SK-N-SH (cell line): ENCODE measurements at regions not wholly inside any gene's neighbourhood (a gene's known extent, or its start where the extent isn't known, plus 50 kb on each side); places are given as distances from the start of the nearest gene placed in this dataset.

Experiments used
- CTCF ChIA-PET: fragments of 300-600, 350-600 bp; formaldehyde crosslinking; extraction: SDS; loops from one replicate; lab custom pipeline; 2021; lab: Yijun Ruan, JAX
- POLR2A ChIA-PET: fragments of 350-600 bp; sonication (Branson Sonifier 250); formaldehyde crosslinking; extraction: SDS; loops from one replicate; lab custom pipeline; 2020; ENCODE audit warnings: antibody characterized with exemption, inconsistent platforms; lab: Yijun Ruan, JAX
- DNase-seq: peaks from one replicate; pipeline ENCODE4 v3.0.0; 2012
- H2AFZ ChIP-seq: fragments of 200-600 bp; sonication (generic); 2 replicates; pipeline ENCODE4 v1.8.1; 2016; ENCODE audit warnings: antibody characterized with exemption, mild to moderate bottlenecking, low read depth
- H3F3A ChIP-seq: fragments of 200-600 bp; sonication (generic); replicated peaks from 2 replicates; pipeline ENCODE3; 2016; ENCODE audit warnings: antibody characterized with exemption, mild to moderate bottlenecking; ENCODE audit not compliant: insufficient read depth
- H3K27ac ChIP-seq, 2 experiments: fragments of 200-500 bp in 1 of 2; fragments of 200-600 bp in 1 of 2; sonication (Bioruptor generic) in 1 of 2; sonication (generic), shearing (Covaris generic) in 1 of 2; 2 replicates each; pipeline versions ENCODE4 v1.5.1 to v1.6.1; 2014 to 2016; ENCODE audit warnings: low read depth in 2 of 2, inconsistent platforms in 1 of 2, low read length in 1 of 2, mild to moderate bottlenecking in 1 of 2, mixed read lengths in 1 of 2
- H3K27me3 ChIP-seq: fragments of 200-600 bp; sonication (generic), shearing (Covaris generic); 2 replicates; pipeline ENCODE4 v1.6.1; 2016; ENCODE audit warnings: mixed run types; ENCODE audit not compliant: insufficient read depth
- H3K36me3 ChIP-seq, 2 experiments: fragments of 200-500 bp in 1 of 2; fragments of 200-600 bp in 1 of 2; sonication (Bioruptor generic) in 1 of 2; sonication (generic) in 1 of 2; replicated peaks in 1 of 2; 2 replicates each; pipeline versions ENCODE3 to v1.5.1; 2014 to 2016; ENCODE audit warnings: low read length in 1 of 2, mild to moderate bottlenecking in 1 of 2; ENCODE audit not compliant: insufficient read depth in 2 of 2, control insufficient read depth in 1 of 2
- H3K4me1 ChIP-seq, 2 experiments: fragments of 200-500 bp in 1 of 2; fragments of 200-600 bp in 1 of 2; sonication (Bioruptor generic) in 1 of 2; sonication (generic), shearing (Covaris generic) in 1 of 2; 2 replicates each; pipeline versions ENCODE4 v1.5.1 to v1.6.1; 2014 to 2016; ENCODE audit warnings: low read depth in 1 of 2, low read length in 1 of 2, mixed run types in 1 of 2; ENCODE audit not compliant: insufficient read depth in 2 of 2, control insufficient read depth in 1 of 2
- H3K4me2 ChIP-seq: fragments of 200-600 bp; sonication (generic), shearing (Covaris generic); 2 replicates; pipeline ENCODE4 v1.6.1; 2017; ENCODE audit warnings: mixed run types
- H3K4me3 ChIP-seq, 2 experiments: fragments of 200-500 bp in 1 of 2; fragments of 200-600 bp in 1 of 2; sonication (Bioruptor generic) in 1 of 2; sonication (generic), shearing (Covaris generic) in 1 of 2; 2 replicates each; pipeline versions ENCODE4 v1.5.1 to v1.8.1; 2014 to 2016; ENCODE audit warnings: low read depth in 2 of 2, inconsistent platforms in 1 of 2, low read length in 1 of 2, mild to moderate bottlenecking in 1 of 2, mixed read lengths in 1 of 2, moderate library complexity in 1 of 2
- H3K79me2 ChIP-seq: fragments of 200-600 bp; sonication (generic); 2 replicates; pipeline ENCODE4 v1.8.1; 2017; ENCODE audit warnings: mild to moderate bottlenecking; ENCODE audit not compliant: insufficient read depth
- H3K9ac ChIP-seq: fragments of 200-600 bp; sonication (generic); 2 replicates; pipeline ENCODE4 v1.6.1; 2017; ENCODE audit warnings: mixed run types
- H3K9me2 ChIP-seq: fragments of 200-600 bp; sonication (generic); 2 replicates; pipeline ENCODE4 v1.6.1; 2017; ENCODE audit warnings: mixed run types
- H3K9me3 ChIP-seq: fragments of 200-600 bp; sonication (generic); 2 replicates; pipeline ENCODE4 v1.6.1; 2017; ENCODE audit warnings: mixed run types, mild to moderate bottlenecking, moderate library complexity
- H4K20me1 ChIP-seq: fragments of 200-600 bp; sonication (generic); 2 replicates; pipeline ENCODE4 v1.6.1; 2017; ENCODE audit warnings: mild to moderate bottlenecking, mixed run types; ENCODE audit not compliant: insufficient read depth
- CHD2 ChIP-seq: fragments of 150-350 bp; IDR thresholded peaks from 2 replicates; pipeline ENCODE4 v1.6.1; 2018; ENCODE audit warnings: low read length; ENCODE audit not compliant: partially characterized antibody
- EZH2phosphoT487 ChIP-seq: fragments of 200-600 bp; sonication (generic); IDR thresholded peaks from 2 replicates; pipeline ENCODE4 v1.6.1; 2017; ENCODE audit warnings: low read depth, mixed run types, mild to moderate bottlenecking, antibody characterized with exemption, moderate library complexity, borderline replicate concordance
- GABPA ChIP-seq: IDR thresholded peaks from 2 replicates; pipeline ENCODE4 v1.4.0; 2012; ENCODE audit warnings: low read depth, mild to moderate bottlenecking
- IRF3 ChIP-seq: fragments of 150-350 bp; IDR thresholded peaks from 2 replicates; pipeline ENCODE4 v1.6.1; 2016; ENCODE audit warnings: mild to moderate bottlenecking, low read depth, low read length
- JUND ChIP-seq: IDR thresholded peaks from 2 replicates; pipeline ENCODE4 v1.4.0; 2012
- MAX ChIP-seq: IDR thresholded peaks from 2 replicates; pipeline ENCODE4 v1.4.0; 2012; ENCODE audit warnings: low read depth
- MEF2A ChIP-seq: IDR thresholded peaks from 2 replicates; pipeline ENCODE4 v1.4.0; 2012; ENCODE audit warnings: low read depth, borderline replicate concordance
- MXI1 ChIP-seq: IDR thresholded peaks from 2 replicates; pipeline ENCODE4 v1.6.1; 2012; ENCODE audit warnings: mild to moderate bottlenecking, low read depth, low read length, improper control_type of control experiment
- NFIC ChIP-seq: IDR thresholded peaks from 2 replicates; pipeline ENCODE4 v1.4.0; 2012; ENCODE audit warnings: borderline replicate concordance
- NRF1 ChIP-seq: IDR thresholded peaks from 2 replicates; pipeline ENCODE4 v1.6.1; 2012; ENCODE audit warnings: low read depth, mild to moderate bottlenecking, low read length
- PBX3 ChIP-seq: IDR thresholded peaks from 2 replicates; pipeline ENCODE4; 2012
- POLR2AphosphoS5 ChIP-seq: IDR thresholded peaks from 2 replicates; pipeline ENCODE4 v1.6.1; 2012; ENCODE audit warnings: low read depth, low read length
- RCOR1 ChIP-seq: fragments of 150-350 bp; IDR thresholded peaks from 2 replicates; pipeline ENCODE4 v1.6.1; 2017; ENCODE audit warnings: antibody characterized with exemption, low read length
- REST ChIP-seq: IDR thresholded peaks from 2 replicates; pipeline ENCODE4 v1.6.1; 2012; ENCODE audit warnings: mild to moderate bottlenecking, low read depth, low read length, moderate library complexity
- RFX5 ChIP-seq: IDR thresholded peaks from 2 replicates; pipeline ENCODE4 v1.6.1; 2012; ENCODE audit warnings: mild to moderate bottlenecking, improper control_type of control experiment, low read length
- RXRA ChIP-seq: IDR thresholded peaks from 2 replicates; pipeline ENCODE4 v1.4.0; 2012; ENCODE audit warnings: low read depth, mild to moderate bottlenecking, borderline replicate concordance
- SIN3A ChIP-seq: IDR thresholded peaks from 2 replicates; pipeline ENCODE4 v1.6.1; 2012; ENCODE audit warnings: low read depth, mild to moderate bottlenecking, low read length, moderate library complexity, borderline replicate concordance
- SMC3 ChIP-seq: IDR thresholded peaks from 2 replicates; pipeline ENCODE4 v1.6.1; 2012; ENCODE audit warnings: low read depth, low read length, improper control_type of control experiment
- TAF1 ChIP-seq: IDR thresholded peaks from 2 replicates; pipeline ENCODE4 v1.6.1; 2012; ENCODE audit warnings: low read depth, mild to moderate bottlenecking, low read length, moderate library complexity, borderline replicate concordance
- TCF12 ChIP-seq: IDR thresholded peaks from 2 replicates; pipeline ENCODE4 v1.4.0; 2012
- USF1 ChIP-seq: IDR thresholded peaks from 2 replicates; pipeline ENCODE4 v1.4.0; 2012; ENCODE audit warnings: low read depth, borderline replicate concordance
- YY1 ChIP-seq: IDR thresholded peaks from 2 replicates; pipeline ENCODE4 v1.4.0; 2012; ENCODE audit warnings: low read depth, mild to moderate bottlenecking
- WGBS: methylation state at CpG from one replicate; pipeline ENCODE4 v1.1.6; 2017; ENCODE audit warnings: low lambda C conversion rate; 5-methylcytosine and 5-hydroxymethylcytosine counted together

- Histone ChIP-seq H3K4me2 (no peak overlapping the region), H3K9ac (no peak overlapping the region)
- POLR2A ChIA-PET = no interaction called here
- TF ChIP-seq PBX3 (no peak), SMC3 (no peak), GABPA (no peak), SIN3A (no peak), EZH2phosphoT487 (no peak), TAF1 (no peak), RFX5 (no peak), MAX (no peak), MXI1 (no peak), NRF1 (no peak), MEF2A (no peak), NFIC (no peak)
- TF ChIP-seq, all 33 proteins: peak for 0
- H3K9me3 ChIP-seq = no peaks in the 10 kb centered on the region
- H3K27ac ChIP-seq = no peak overlapping the region
- H3K27me3 ChIP-seq = no peaks in the 10 kb centered on the region
- H2AFZ ChIP-seq = no peak overlapping the region
- DNase-seq = no peak
- H3K36me3 ChIP-seq = no peaks in the 10 kb centered on the region
- no peaks in the 10 kb centered on the region; a peak in 1 of 4 replicates for H3K4me1 ChIP-seq
- CTCF ChIA-PET = no interaction called here
- no peaks in the 10 kb centered on the region for H3K9me2 ChIP-seq
- WGBS = 67% methylated on average over 4 of the region's 4 CpGs
- H3F3A ChIP-seq = no peaks in the 10 kb centered on the region
- no peaks in the 10 kb centered on the region for H3K79me2 ChIP-seq
- no peak overlapping the region for H3K4me3 ChIP-seq
- no peaks in the 10 kb centered on the region for H4K20me1 ChIP-seq
These were observed 1007.2 kb downstream of the PCDH9 start for GRCh38 chr13:66222926-66223325.

GRCh38 chr13:66222127-66222526, 1008.0 kb downstream of the PCDH9 start:
- no peak overlapping the region for H3K27ac ChIP-seq
- no peak for DNase-seq
- H3K9me3 ChIP-seq = no peaks in the 10 kb centered on the region
- 70% methylated on average over 4 of the region's 4 CpGs for WGBS
- no peaks in the 10 kb centered on the region for H3K9me2 ChIP-seq
- no peaks in the 10 kb centered on the region for H3F3A ChIP-seq
- no peaks in the 10 kb centered on the region for H3K36me3 ChIP-seq
- no peak overlapping the region for H3K4me2 ChIP-seq
- no peaks in the 10 kb centered on the region for H3K27me3 ChIP-seq
- no peak overlapping the region for H3K4me3 ChIP-seq
- no peaks in the 10 kb centered on the region for H4K20me1 ChIP-seq
- H3K9ac ChIP-seq = no peak overlapping the region
- H2AFZ ChIP-seq = no peak overlapping the region
- ChIA-PET CTCF (no interaction called here), POLR2A (no interaction called here)
- no peaks in the 10 kb centered on the region for H3K79me2 ChIP-seq
- no peaks in the 10 kb centered on the region; a peak in 1 of 4 replicates for H3K4me1 ChIP-seq
- TF ChIP-seq POLR2AphosphoS5 (no peak), RCOR1 (no peak), IRF3 (no peak), REST (no peak), SIN3A (no peak), NRF1 (no peak), JUND (no peak), YY1 (no peak), CHD2 (no peak), RFX5 (no peak), RXRA (no peak), GABPA (no peak), TCF12 (no peak), USF1 (no peak), MXI1 (no peak)
